Prostate gland (tissue), 2 donors: ENCODE measurements at regions not wholly inside any gene's neighbourhood (a gene's known extent, or its start where the extent isn't known, plus 50 kb on each side); places are given as distances from the start of the nearest gene placed in this dataset.

Experiments
- DNase-seq: peaks from one replicate; pipeline ENCODE4 v3.0.0-alpha.2; 2019; ENCODE audit warnings: low spot score
- H3K27ac ChIP-seq, 2 donors: fragments of 200-600 bp; sonication (generic); 2 replicates each; pipeline ENCODE4 v1.5.1; 2017 to 2019
- H3K27me3 ChIP-seq: fragments of 200-600 bp; sonication (generic); replicated peaks from 2 replicates; pipeline ENCODE4 v1.5.1; 2019; ENCODE audit not compliant: insufficient read depth
- H3K36me3 ChIP-seq, 2 donors: fragments of 200-600 bp; sonication (generic); 1 replicate in 1 of 2; 2 replicates in 1 of 2; pipeline versions ENCODE4 v1.5.1 to v1.8.1; 2017 to 2019
- H3K4me1 ChIP-seq: fragments of 200-600 bp; sonication (generic); replicated peaks from 2 replicates; pipeline ENCODE4 v1.5.1; 2019
- H3K4me3 ChIP-seq, 2 donors: fragments of 200-600 bp; sonication (generic); 2 replicates each; pipeline ENCODE4 v1.5.1; 2017 to 2019
- H3K9me3 ChIP-seq: fragments of 200-600 bp; sonication (generic); 2 replicates; pipeline ENCODE4 v1.5.1; 2017
- CTCF ChIP-seq, 4 experiments: fragments of 200-600 bp in 2 of 4; fragments of 450-650 bp in 2 of 4; sonication (generic) in 2 of 4; IDR thresholded peaks; 1 replicate in 3 of 4; 2 replicates in 1 of 4; pipeline ENCODE4 v1.5.1; 2016 to 2019; ENCODE audit warnings: antibody characterized with exemption in 4 of 4, mild to moderate bottlenecking in 2 of 4, moderate library complexity in 2 of 4
- POLR2A ChIP-seq: fragments of 450-650 bp; IDR thresholded peaks from one replicate; pipeline ENCODE4 v1.6.1; 2016; ENCODE audit warnings: antibody characterized with exemption, mild to moderate bottlenecking
- POLR2AphosphoS5 ChIP-seq: sonication (generic); formaldehyde crosslinking; IDR thresholded peaks from one replicate; pipeline ENCODE4 v1.6.1; 2017; ENCODE audit warnings: antibody characterized with exemption
- WGBS: methylation state at CpG from one replicate; pipeline ENCODE4 v1.1.5; 2018; 5-methylcytosine and 5-hydroxymethylcytosine counted together
- intact Hi-C: fragments of 100-400 bp; cut with DNase I; formaldehyde crosslinking; loops from one replicate; pipeline ENCODE4 v1.14.2; 2022

GRCh38 chr20:39910536-39910935 lies 778.5 kb downstream of the MAFB start:
- no peak overlapping the region for H3K4me3 ChIP-seq
- H3K9me3 ChIP-seq, result no peaks in the 10 kb centered on the region
- H3K27me3 ChIP-seq, result no peaks in the 10 kb centered on the region
- no peak for DNase-seq
- no peak overlapping the region for H3K27ac ChIP-seq
- intact Hi-C loops, result no loop called here
- WGBS, result 92% methylated on average over 2 of the region's 2 CpGs
- TF ChIP-seq CTCF (IDR thresholded peaks at IDR 0.05), result no peak
- TF ChIP-seq POLR2AphosphoS5, result no peak
- TF ChIP-seq POLR2A, result no peak
- H3K36me3 ChIP-seq, result no peaks in the 10 kb centered on the region
- H3K4me1 ChIP-seq, result no peaks in the 10 kb centered on the region

- no peaks in the 10 kb centered on the region for H3K9me3 ChIP-seq
- WGBS, result 86% methylated on average over 4 of the region's 4 CpGs
- no peak for TF ChIP-seq CTCF (IDR thresholded peaks at IDR 0.05)
Measured at GRCh38 chr20:39909447-39909846, 779.6 kb downstream of the MAFB start.

GRCh38 chr20:39904476-39905112 lies 784.4 kb downstream of the MAFB start:
- no peak for DNase-seq
- Histone ChIP-seq H3K4me3 (no peak overlapping the region), H3K27ac (no peak overlapping the region), H3K36me3 (no peaks in the 10 kb centered on the region), H3K4me1 (no peaks in the 10 kb centered on the region), H3K27me3 (no peaks in the 10 kb centered on the region), H3K9me3 (no peaks in the 10 kb centered on the region)
- 50% methylated on average over 7 of the region's 7 CpGs for WGBS
- intact Hi-C loops, result no loop called here
- TF ChIP-seq POLR2AphosphoS5, result no peak
- TF ChIP-seq CTCF (IDR thresholded peaks at IDR 0.05), result no peak
- TF ChIP-seq POLR2A, result no peak

More at GRCh38 chr20:39909447-39909846, 779.6 kb downstream of the MAFB start:
- Histone ChIP-seq H3K27ac (no peak overlapping the region), H3K27me3 (no peaks in the 10 kb centered on the region), H3K4me3 (no peak overlapping the region), H3K4me1 (no peaks in the 10 kb centered on the region), H3K36me3 (no peaks in the 10 kb centered on the region)
- no peak for DNase-seq
- intact Hi-C loops, result no loop called here

GRCh38 chr20:39903806-39904465 lies 785.1 kb downstream of the MAFB start:
- WGBS, result 88% methylated on average over 10 of the region's 10 CpGs
- Histone ChIP-seq H3K27me3 (no peaks in the 10 kb centered on the region), H3K4me1 (no peaks in the 10 kb centered on the region), H3K36me3 (no peaks in the 10 kb centered on the region), H3K27ac (no peak overlapping the region), H3K4me3 (no peak overlapping the region), H3K9me3 (no peaks in the 10 kb centered on the region)
- TF ChIP-seq POLR2A (no peak), CTCF (IDR thresholded peaks at IDR 0.05) (no peak), POLR2AphosphoS5 (no peak)
- intact Hi-C loops, result no loop called here
- DNase-seq, result no peak

GRCh38 chr20:39899881-39900280 lies 789.2 kb downstream of the MAFB start:
- Histone ChIP-seq H3K4me3 (no peak overlapping the region), H3K27me3 (no peaks in the 10 kb centered on the region), H3K36me3 (no peaks in the 10 kb centered on the region), H3K4me1 (no peaks in the 10 kb centered on the region), H3K27ac (no peak overlapping the region), H3K9me3 (no peaks in the 10 kb centered on the region)
- no peak for DNase-seq
- WGBS, result 97% methylated on average over 1 of the region's 1 CpG
- TF ChIP-seq CTCF (IDR thresholded peaks at IDR 0.05) (no peak), POLR2A (no peak), POLR2AphosphoS5 (no peak)
- intact Hi-C loops, result no loop called here
